AML-193 (cell line): ENCODE measurements at regions not wholly inside any gene's neighbourhood (a gene's known extent, or its start where the extent isn't known, plus 50 kb on each side); places are given as distances from the start of the nearest gene placed in this dataset.

Source experiments
- DNase-seq, 2 experiments: peaks; one replicate each; lab custom pipeline; 2025; lab: John Stamatoyannopoulos, UW

DNA sequence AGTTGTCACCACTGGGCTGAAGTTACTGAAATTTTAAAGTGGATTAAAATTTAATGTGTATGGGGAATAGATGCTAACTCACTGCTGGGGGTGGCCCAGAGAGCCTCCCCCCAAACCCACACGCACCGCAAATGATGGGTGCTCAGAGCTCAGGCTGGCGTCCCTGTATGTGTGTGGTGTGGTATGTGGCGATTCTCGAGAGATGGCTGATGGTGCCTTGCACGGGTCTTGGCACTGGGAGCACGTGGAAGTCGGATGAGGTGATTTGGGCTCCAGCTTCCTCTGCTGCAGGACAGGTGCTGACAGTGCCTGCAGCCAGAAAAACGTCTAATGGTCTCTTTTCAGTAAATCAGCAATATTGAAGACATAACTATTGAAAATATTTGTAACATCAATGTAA, 1473.3 kb downstream of the TBC1D22A start:
- no peak for DNase-seq

DNA sequence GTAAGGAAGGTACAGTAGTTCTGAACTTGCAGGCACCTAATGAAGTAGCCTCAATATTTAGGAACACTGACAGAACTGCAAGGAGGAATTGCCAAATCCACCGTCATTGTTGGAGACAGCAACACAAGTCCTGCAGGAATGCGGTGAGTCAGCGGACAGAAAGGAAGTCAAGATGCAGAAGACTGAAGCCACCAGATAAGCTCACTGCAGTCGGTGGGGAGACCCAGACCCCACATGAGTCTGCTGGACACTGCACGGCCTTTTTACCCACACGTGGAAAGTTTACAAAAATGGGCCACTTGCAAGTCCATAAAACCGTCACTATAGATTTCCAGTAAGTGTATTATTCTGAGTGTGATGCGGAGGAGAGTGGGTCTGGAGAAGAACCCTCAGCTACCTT, 1471.6 kb downstream of the TBC1D22A start:
- no peak for DNase-seq

DNA sequence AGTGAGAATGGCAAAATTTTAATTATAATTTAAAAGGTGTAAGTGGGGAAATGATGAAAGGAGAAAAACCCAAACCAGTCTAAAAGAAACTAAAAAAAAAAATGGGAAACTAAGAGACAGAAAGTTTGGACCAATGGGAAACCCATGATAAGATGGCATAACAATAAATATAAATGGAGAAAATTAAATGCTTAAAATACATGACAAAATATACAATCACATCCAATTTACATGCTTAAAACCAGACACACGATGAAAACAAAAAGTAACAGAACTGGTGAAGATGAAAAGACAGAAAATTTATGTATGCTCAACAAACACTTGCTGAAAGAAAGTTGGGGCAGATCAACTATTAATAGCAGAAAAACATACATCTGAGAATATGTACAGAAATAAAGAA, 1471.1 kb downstream of the TBC1D22A start:
- no peak for DNase-seq

DNA sequence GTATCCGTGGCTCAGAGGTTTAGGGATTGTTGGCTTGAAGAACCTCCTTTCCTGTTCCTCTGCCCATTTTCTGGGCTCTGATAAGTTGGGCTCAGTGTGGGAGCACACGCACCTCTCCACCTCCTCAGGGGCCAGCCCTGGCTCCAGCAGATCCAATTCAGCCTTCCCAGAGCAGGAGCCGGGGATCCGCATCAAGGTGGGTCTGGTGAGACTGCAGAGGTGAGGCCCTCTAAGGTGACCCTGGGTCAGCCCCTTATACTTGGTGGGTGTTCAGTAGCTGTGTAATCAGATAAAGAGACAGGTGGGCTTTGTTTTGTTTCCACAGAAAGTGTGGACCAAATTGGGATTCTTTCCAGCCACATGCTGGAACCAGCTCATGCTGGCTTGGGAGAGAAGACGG, 1466.0 kb downstream of the TBC1D22A start:
- no peak for DNase-seq

DNA sequence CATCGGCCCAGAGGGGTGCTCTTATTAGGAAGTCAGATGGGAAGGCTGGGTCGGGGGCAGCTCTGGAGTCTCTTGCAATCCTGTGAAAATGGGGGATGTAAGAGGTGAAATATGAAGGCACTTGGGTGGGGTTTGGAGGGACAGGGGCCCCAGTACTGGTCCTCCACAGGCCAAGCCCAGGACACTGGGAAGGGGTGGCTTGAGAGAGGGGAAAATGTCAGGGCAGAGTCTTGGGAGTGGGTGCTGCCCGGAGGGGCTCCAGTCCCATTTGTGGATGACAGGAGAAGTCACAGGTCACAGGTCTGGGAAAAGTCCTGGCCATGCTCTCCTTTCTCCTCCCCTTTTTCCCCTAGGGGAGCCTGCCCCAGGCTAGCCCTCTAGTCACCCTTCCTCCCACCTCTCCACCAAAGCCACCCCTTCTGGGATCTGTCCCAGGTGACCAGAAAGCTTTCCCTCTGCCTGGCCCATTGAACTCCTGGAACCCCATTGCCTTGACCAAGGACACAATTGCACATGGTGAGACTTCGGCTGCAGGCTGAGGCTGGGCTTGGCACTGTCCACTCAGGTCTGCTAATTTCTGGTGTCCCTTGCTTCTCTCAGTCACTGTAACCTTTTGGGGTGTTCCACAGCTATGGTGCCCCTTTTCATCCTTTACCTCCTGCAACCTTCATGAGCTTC, 1465.0 kb downstream of the TBC1D22A start:
- no peak for DNase-seq

DNA sequence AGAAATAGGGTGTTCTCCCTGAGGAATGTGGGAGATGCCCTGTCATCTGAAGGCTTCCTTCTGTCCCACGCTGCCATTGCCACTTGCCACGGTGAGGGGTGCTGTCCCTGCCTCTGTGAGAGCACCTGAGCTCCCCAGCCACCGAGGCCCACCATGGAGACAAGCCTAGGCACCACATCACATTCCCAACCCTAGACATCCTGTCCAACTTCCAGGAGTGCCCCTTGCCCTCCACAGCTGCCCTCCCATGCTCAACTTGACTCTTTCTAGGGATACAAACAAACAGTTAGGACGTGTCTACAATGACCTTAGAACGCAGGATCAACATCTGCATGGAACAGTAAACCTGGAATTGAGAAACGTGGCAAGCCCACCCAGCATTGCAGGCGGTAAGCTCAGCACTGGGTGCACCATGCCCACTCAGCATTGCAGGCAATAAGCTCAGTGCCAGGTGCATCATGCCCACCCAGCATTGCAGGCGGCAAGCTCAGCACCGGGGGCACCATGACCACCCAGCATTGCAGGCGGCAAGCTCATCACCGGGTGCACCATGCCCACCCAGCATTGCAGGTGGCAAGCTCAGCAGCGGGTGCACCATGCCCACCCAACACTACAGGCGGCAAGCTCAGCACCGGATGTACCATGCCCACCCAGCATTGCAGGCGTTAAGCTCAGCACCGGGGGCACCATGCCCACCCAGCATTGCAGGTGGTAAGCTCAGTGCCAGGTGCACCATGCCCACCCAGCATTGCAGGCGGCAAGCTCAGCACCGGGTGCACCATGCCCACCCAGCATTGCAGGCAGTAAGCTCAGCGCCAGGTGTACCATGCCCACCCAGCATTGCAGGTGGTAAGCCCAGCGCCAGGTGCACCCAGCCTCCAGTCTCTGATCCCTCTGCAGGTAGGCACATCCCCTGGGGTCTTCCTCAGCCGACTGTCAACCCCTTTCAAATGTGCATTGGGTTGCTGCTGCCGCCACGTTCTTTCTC, 1463.9 kb downstream of the TBC1D22A start:
- no peak for DNase-seq

DNA sequence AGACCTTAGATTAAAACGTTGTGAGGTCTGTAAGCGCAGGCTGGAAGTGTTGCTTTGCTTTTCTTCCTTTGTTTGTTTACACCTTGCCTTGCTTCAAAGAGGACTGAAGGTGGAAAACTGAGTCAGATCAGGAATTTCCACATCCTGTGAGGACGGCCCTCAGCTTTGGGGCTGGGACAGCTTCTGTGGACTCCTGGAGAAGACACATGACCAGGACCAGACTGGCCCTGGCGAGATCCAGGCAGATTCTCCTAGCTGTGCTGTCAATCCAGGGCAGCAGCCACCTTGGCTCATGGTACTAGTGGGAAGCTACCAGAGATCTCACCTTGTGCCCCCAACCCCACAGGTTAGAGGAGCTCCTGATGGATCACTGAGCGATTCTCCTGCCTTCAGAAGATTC, 1461.9 kb downstream of the TBC1D22A start:
- DNase-seq, result no peak

DNA sequence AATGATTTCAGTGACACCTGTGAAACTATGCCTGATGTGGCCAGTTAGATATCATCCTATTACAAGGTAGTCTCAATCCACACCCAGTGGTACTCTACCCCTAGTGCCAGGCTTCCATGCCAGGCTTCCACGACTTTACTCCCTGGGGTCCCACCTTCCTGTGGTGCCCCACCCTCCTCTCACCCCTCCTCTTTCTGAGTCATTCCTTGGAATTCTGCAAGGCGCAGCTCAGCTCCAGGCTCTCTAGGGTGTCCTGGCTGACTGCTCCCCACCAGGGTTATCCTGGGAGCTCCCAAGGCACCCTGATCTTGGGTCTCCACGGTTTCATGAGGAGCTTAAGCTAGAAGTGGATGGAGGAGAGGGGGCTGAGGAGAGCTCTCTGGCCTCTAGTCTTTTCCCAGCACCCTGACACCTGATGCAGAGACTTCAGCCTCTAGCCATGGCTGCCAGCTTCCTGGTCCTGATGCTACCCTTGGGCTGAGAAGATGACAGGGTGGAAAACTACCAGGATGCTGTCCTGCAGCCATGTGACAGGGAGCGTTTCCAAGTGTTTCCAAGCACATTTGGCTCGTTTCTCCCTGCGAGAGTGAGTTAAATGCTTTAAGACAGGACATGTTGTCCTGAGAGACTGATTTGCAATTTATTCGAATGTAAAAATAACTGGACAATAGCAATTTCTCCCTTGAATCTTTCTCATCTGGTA, 1461.2 kb downstream of the TBC1D22A start:
- DNase-seq, result no peak

DNA sequence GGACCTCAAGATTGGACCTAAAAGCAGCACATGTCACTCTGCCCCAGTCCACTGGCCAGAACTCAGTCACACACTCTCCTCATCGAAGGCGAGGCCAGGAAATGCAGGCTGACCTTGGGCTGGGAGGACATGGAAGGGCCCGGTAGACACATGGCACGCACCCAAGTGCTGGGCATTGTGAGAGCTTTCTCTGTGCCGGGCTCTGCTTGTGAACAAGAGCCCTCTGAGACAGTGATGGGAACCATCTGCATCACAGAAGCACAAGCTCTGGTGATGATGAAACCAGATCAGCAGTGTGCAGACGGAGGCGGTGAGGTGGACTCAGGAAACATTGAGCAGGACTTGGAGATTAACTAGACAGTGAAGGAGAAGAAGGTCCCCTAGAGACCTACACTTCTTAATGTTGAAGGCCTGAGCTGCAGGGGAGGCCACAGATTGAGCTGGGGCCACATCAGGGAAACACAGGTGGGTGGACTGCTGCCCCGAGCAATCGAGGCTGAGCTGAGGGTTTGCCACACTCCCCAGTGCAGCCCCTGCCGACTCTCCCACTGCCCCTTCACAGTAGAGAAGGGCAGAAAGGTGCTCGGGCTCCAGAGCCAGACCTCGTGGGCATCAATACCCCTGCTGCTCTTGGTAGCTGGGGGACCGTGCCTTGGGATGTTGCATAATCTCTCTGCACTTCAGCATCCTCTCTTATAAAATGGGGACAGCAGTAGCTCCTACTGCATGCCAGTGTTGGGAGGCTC, 1460.5 kb downstream of the TBC1D22A start:
- no peak for DNase-seq

DNA sequence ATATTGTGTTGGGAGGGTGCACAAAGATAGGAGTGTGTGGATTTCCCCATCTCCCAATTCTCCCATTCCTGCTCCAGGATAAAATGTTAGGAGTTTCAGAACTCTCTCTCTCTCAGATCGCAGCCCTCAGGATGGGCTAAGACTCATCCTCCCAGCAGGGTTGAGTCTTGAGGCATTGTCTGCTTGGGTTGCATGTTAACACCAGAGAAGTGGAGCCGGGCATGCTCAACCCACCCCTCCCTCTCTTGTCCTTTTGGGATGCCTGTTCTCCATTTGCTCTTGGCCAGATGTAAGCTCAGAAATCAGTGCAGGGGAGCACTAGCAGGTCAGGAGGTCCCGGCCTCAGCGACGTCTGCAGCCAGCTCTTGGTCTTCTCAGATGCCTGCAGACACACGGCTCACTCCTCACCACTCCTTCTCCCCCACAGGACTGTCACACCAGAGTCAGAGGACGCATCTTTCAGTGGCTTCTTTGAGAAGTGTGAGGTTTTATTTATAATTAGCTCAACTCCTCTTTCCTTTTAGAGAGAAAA, 1456.5 kb downstream of the TBC1D22A start:
- no peak for DNase-seq

DNA sequence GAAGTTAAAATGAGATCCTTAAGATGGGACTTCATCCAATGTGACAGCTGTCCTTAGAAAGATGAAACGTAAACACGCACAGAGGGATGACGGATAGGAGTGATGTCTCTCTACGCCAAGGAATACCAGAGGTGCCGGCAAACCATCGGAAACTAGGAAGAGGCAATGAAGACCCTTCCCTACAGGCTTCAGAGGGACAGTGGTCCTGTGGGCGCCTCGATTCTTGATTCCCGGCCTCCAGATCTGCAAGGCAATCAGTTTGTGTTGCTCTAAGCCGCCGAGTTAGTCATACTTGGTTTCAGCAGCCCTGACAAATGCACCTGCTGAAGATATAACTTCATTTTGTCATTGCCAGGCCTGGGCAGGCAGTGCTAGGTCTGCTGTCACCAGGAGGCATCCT, 1455.1 kb downstream of the TBC1D22A start:
- DNase-seq, result no peak

DNA sequence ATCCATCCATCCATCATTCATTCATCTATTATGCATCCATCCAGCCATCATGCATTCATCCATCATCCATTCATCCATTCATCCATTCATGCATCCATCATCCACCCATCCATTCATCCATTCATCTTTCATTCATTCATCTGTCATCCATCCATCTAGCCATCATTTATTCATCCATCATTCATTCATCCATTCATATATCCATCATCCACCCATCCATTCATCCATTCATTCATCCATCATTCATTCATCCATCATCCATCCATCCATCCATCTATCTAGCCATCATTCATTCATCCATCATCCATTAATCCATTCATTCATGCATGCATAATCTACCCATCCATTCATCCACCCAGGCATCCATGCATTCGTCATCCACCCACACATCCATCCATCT, 1450.3 kb downstream of the TBC1D22A start:
- no peak for DNase-seq

DNA sequence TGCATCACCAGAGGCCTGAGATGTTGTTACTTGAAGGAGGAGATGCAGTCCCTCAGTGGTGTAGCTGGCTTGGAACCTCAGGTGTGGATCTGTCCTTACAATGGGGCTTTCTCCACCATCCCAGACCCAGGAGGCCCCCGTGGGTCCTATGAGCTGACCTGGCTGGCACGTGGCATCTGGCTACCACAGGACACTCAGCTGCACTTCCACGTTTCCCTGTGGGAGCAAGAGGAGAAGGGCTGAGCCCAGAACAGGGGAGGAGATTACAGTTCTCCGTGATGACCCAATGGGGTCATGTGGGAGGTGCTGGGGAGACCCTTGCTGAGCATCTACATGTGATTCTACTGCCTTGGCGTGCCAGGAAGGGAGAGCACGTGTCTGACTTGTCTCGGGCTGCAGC, 1448.4 kb downstream of the TBC1D22A start:
- no peak for DNase-seq

DNA sequence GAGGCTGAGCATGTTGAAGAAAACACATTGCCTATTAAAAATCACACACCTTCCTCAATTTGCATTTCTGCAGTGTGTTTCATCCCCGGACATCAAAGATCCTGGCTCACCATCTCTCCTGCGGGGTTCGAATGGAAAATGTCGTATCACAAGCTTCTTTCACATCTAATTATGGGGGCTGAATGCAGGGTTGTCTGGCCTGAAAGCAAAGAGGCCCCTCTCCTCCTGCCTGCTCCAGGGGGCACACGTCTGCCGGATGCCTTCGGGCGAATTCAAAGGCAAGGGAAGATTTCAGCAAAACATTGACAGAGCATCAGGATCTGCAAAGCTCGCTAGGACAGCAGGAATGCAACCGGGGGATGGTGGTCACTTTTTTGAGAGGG, 1447.7 kb downstream of the TBC1D22A start:
- no peak for DNase-seq

DNA sequence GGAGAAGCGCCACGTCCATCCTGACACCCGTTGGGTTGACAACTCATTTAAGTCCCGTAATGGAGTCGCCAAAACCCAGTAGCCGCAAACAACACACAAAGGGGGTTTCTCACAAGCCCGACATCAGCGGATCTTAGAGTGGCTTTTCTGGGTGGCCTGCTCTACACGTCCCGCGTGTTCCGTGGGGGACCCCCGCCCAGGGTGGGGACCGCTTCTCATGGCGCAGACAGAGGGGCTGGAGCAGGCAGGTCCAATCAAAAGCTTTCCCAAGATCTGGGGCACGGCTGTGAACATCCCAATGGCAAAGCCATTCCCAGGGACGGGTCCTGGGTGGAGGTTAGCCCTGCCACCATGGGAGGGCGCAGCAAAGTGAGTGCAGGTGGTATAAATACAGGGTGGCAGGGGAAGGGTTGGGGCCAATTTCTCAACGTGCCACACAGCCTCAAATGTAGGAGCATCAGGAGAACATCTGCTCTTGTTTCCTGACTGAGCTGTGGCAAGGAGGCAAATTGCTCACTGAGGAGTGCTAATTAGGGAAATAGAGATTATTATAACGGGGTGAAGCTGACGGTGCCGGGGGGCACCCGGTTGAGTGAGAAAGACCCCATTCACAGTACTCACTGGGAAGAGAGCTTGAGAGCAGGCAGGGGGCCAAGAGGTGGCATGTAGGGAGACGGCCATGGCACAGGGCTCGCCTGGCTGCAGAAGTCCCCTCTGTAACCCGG, 1447.2 kb downstream of the TBC1D22A start:
- no peak for DNase-seq

DNA sequence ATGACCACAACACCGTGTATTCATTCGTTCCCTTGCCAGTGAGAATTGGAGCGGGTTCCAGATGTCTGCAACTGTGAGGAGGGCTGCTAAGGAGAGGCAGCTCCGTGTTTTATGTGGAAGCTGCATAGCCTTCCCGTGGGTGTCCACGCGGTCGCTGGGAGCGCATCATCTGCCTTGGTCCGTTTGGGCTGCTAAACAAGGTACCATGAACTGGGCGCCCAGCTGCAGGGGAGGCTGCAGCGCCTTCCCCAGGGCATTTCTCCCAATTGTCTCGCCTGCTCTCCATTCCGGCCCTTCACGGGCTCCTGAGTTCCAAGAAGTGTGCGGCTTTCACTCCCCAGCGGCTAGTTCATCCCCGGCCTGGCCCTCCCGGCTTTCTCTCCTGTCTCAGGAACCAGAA, 1446.4 kb downstream of the TBC1D22A start:
- DNase-seq, result no peak

DNA sequence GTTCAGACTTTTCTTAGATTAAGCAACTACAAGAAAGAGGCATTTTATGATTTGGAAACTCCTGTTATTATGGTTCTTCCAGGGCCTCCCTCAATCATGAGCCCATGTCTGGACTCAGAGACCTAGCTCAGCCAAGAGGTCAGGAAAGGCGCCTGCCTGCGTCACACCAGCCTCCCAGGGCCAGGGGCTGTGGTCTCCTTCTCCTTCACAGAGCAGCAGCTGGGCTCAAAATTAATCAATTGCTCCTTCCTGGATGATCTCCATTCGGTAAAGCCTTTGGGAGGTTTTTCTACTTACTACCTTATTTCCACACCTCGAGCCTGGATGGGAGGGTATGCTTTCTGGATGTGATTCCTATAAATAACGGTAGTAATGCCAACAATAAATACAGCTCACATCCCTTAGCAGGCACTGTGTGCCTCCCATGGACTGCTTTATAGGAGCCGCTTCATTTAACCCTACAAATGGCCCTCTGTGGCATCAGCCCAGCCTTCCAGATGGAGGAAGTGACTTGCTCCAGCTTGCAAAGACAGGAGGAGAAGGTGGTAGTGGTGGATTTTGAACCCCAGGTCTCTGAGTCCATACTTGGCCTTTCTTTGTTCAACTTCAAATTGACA, 1445.6 kb downstream of the TBC1D22A start:
- DNase-seq, result no peak

DNA sequence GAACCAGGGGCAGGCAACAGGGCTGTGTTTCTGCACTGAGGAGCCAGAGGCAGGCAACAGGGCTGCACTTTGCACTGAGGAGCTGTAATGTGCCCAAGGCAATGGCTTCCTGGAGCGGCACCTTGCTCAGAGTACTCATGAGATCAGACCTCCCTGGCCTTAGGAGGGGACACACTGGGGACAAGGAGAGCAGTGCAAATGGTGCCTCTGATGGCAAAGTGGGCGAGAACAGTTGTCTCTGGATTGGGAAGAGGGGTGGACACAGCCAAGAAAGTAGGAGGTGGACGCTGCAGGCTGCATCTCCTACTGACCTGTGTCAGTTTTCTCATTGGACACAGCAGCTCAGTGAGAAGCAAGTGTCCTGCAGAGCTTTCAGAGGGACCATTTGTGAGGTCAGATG, 1443.3 kb downstream of the TBC1D22A start:
- no peak for DNase-seq

DNA sequence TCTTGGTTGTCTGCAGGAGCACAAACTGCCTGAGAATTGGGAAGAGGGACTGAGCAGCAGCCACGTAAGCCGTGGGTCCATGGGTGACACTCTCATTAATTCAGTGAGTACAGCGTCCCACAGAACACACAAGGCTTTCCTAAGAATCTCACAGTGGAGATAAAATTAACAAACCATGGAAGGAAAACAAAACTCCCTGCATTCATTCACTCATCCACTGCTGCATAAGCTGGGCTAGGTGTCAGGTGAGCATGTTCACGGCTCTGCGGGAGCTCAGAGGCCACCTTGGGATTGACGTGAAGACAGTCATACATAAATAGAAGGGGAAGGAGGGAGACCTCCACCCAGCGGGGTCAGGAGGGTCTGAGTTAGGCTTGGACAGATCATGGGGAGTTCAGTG, 1442.7 kb downstream of the TBC1D22A start:
- no peak for DNase-seq

DNA sequence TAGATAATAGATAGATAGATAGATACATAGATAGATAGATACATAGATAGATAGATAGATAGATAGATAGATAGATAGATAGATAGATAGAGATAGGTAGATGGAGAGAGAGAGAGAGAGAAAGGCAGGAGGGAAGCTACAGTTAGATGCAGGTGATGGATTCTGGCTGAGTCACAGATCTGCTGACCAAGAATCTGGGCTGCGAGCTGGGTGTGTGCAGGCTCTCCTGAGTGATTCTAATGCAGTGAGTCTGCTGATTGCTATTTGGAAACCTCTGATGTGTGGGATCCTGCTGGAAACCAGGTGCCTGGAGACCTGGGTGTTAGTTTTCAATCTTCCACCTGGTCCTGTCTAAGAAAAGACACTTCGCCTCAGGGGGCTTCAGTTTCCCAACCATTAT, 1441.8 kb downstream of the TBC1D22A start:
- no peak for DNase-seq

DNA sequence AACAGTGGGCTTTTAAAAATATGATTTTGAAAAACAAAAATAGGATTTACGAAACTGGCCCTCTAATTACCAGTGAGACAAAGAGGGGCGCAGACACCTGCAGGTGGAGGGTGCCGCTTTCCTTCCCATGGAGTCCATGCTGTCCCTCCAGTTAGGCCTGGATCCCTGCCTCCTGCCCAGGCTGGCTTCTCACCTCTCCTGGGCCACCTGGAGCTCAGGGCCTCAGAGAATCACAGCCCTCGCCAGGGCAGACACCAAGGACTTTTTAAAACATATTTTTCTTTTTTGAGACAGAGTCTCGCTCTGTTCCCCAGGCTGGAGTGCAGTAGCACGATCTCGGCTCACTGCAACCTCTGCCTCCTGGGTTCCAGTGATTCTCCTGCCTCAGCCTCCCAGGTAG, 1437.2 kb downstream of the TBC1D22A start:
- no peak for DNase-seq
